ENCODE measurements at regions not wholly inside any gene's neighbourhood (a gene's known extent, or its start where the extent isn't known, plus 50 kb on each side); places are given as distances from the start of the nearest gene placed in this dataset.

- TF ChIP-seq ZNF398 (CRISPR knock-in tag; IDR thresholded peaks at IDR 0.05) (no peak), TCF7L2 (IDR thresholded peaks at IDR 0.05; ENCODE audit: low read depth, low read length) (no peak), PKNOX1 (IDR thresholded peaks at IDR 0.05) (no peak), ZBTB49 (CRISPR knock-in tag; IDR thresholded peaks at IDR 0.05; ENCODE audit: borderline replicate concordance) (no peak), TGIF2 (CRISPR knock-in tag; IDR thresholded peaks at IDR 0.05) (no peak)
Measured at GRCh38 chr15:91447991-91448644, 348.1 kb downstream of the SV2B start.
